ENCODE measurements at regions not wholly inside any gene's neighbourhood (a gene's known extent, or its start where the extent isn't known, plus 50 kb on each side); places are given as distances from the start of the nearest gene placed in this dataset.

DNA sequence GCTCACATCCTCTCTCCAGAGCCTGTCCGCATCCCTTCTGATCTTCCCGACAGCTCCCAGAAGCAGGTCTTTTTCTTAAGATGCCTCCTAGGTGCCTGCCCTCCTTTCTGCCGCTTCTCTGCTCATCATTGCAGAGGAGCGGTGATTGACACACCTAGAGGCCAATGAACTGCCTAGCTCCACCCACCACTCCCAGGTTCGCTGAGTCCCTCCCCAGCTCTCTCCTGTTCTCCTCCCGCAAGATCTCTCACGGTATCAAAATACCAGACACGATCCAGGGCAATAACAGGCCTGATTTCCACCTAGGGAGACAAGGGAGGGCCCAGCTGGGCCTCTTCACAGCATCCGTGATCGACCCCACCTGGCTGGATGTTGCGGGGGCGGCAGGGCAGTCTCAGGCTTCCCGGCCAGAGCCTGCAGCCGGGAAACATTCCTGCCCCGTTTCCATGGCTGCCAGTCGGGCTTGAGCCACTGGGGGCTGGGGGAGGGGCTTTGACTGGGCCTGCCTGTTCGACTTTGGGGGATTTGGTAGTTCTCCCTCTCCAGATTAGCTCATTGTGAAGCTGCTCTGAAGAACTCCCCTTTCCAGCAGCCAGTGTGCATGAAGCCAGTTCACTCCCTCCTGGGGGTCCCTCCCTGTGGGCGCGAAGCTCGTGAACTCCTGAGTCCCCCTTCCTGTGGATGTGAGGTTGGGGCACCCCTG lies 373.5 kb downstream of the RPS24 start:
- TF ChIP-seq ZNF274 (IDR thresholded peaks at IDR 0.05; ENCODE audit: low read depth, low read length) (no peak), YY1 (IDR thresholded peaks at IDR 0.05; ENCODE audit: insufficient read depth, insufficient read length) (no peak)
